ENCODE measurements at regions not wholly inside any gene's neighbourhood (a gene's known extent, or its start where the extent isn't known, plus 50 kb on each side); places are given as distances from the start of the nearest gene placed in this dataset.

GRCh38 chr9:134228649-134229048 is 64.3 kb upstream of the RNU6ATAC start:
- Histone ChIP-seq H3K4me3 (replicated peaks; ENCODE audit: low read depth, low read length) (no peak overlapping the region), H3K36me3 (ENCODE audit: control insufficient read depth, insufficient read depth, low read length) (no peaks in the 10 kb centered on the region), H3K27me3 (replicated peaks; ENCODE audit: control insufficient read depth, insufficient read depth, low read length) (no peaks in the 10 kb centered on the region; the same call in none of the 2 replicates)
- no peak for DNase-seq (ENCODE audit: extremely low read depth, insufficient read length)
- no peak for TF ChIP-seq CTCF (IDR thresholded peaks at IDR 0.05; ENCODE audit: insufficient read depth, low read length, poor library complexity, severe bottlenecking)

- H3K27me3 ChIP-seq (replicated peaks; ENCODE audit: control insufficient read depth, insufficient read depth, low read length): no peaks in the 10 kb centered on the region; the same call in none of the 2 replicates
- no peak for TF ChIP-seq CTCF (IDR thresholded peaks at IDR 0.05; ENCODE audit: insufficient read depth, low read length, poor library complexity, severe bottlenecking)
- H3K4me3 ChIP-seq (replicated peaks; ENCODE audit: low read depth, low read length): no peak overlapping the region
- DNase-seq (ENCODE audit: extremely low read depth, insufficient read length): no peak
- H3K36me3 ChIP-seq (ENCODE audit: control insufficient read depth, insufficient read depth, low read length): no peaks in the 10 kb centered on the region
These were observed 65.2 kb upstream of the RNU6ATAC start for GRCh38 chr9:134229466-134230091.

GRCh38 chr9:134230092-134230941 is 66.0 kb upstream of the RNU6ATAC start:
- Histone ChIP-seq H3K36me3 (ENCODE audit: control insufficient read depth, insufficient read depth, low read length) (no peaks in the 10 kb centered on the region), H3K27me3 (replicated peaks; ENCODE audit: control insufficient read depth, insufficient read depth, low read length) (no peaks in the 10 kb centered on the region; the same call in none of the 2 replicates), H3K4me3 (replicated peaks; ENCODE audit: low read depth, low read length) (no peak overlapping the region)
- DNase-seq (ENCODE audit: extremely low read depth, insufficient read length): no peak
- no peak for TF ChIP-seq CTCF (IDR thresholded peaks at IDR 0.05; ENCODE audit: insufficient read depth, low read length, poor library complexity, severe bottlenecking)

GRCh38 chr9:134230942-134231325 is 66.6 kb upstream of the RNU6ATAC start:
- no peak for DNase-seq (ENCODE audit: extremely low read depth, insufficient read length)
- no peak overlapping the region for H3K4me3 ChIP-seq (replicated peaks; ENCODE audit: low read depth, low read length)
- H3K36me3 ChIP-seq (ENCODE audit: control insufficient read depth, insufficient read depth, low read length): no peaks in the 10 kb centered on the region
- TF ChIP-seq CTCF (IDR thresholded peaks at IDR 0.05; ENCODE audit: insufficient read depth, low read length, poor library complexity, severe bottlenecking): no peak
- no peaks in the 10 kb centered on the region; the same call in 1 of the 2 replicates for H3K27me3 ChIP-seq (replicated peaks; ENCODE audit: control insufficient read depth, insufficient read depth, low read length)

- no peak overlapping the region for H3K4me3 ChIP-seq (replicated peaks; ENCODE audit: low read depth, low read length)
- DNase-seq (ENCODE audit: extremely low read depth, insufficient read length): no peak
- H3K36me3 ChIP-seq (ENCODE audit: control insufficient read depth, insufficient read depth, low read length): no peaks in the 10 kb centered on the region
- no peaks in the 10 kb centered on the region; the same call in 1 of the 2 replicates for H3K27me3 ChIP-seq (replicated peaks; ENCODE audit: control insufficient read depth, insufficient read depth, low read length)
- no peak for TF ChIP-seq CTCF (IDR thresholded peaks at IDR 0.05; ENCODE audit: insufficient read depth, low read length, poor library complexity, severe bottlenecking)
These were observed 67.0 kb upstream of the RNU6ATAC start for GRCh38 chr9:134231330-134231745.

Data from GM06990 (cell line).